ENCODE measurements at regions not wholly inside any gene's neighbourhood (a gene's known extent, or its start where the extent isn't known, plus 50 kb on each side); places are given as distances from the start of the nearest gene placed in this dataset.

- TF ChIP-seq FOXM1 (IDR thresholded peaks at IDR 0.05; ENCODE audit: low read depth) (no peak), FOXM1 (CRISPR knock-in tag; IDR thresholded peaks at IDR 0.05; ENCODE audit: low read depth) (no peak), TAF1 (IDR thresholded peaks at IDR 0.05; ENCODE audit: control insufficient read depth, extremely low read depth, insufficient read depth, low read length, severe bottlenecking) (no peak), ZNF785 (CRISPR knock-in tag; IDR thresholded peaks at IDR 0.05) (no peak), ATF2 (CRISPR knock-in tag; IDR thresholded peaks at IDR 0.05) (no peak), CTCF (IDR thresholded peaks at IDR 0.05 in 2 of 3, conservative IDR thresholded peaks at IDR 0.05 in 1 of 3; ENCODE audit: insufficient read depth in 2 of 3, low read depth in 1 of 3, low read length in 3 of 3) (no peak), BRF2 (IDR thresholded peaks at IDR 0.05; ENCODE audit: borderline replicate concordance, insufficient read depth, insufficient read length) (no peak)
Observed at GRCh38 chr5:82534986-82535385, 256.8 kb upstream of the RPS23 start.
